Karpas-422 (cell line): ENCODE measurements at regions not wholly inside any gene's neighbourhood (a gene's known extent, or its start where the extent isn't known, plus 50 kb on each side); places are given as distances from the start of the nearest gene placed in this dataset.

Experiments used
- DNase-seq: peaks from one replicate; pipeline ENCODE4 v3.0.0-alpha.2; 2015
- H2AFZ ChIP-seq: fragments of 200-600 bp; sonication (generic); 2 replicates; pipeline ENCODE4 v1.6.1; 2014; ENCODE audit warnings: antibody characterized with exemption, low read length, mixed read lengths
- H3K27ac ChIP-seq: fragments of 200-600 bp; sonication (generic); 2 replicates; pipeline ENCODE4 v1.5.1; 2014; ENCODE audit warnings: mild to moderate bottlenecking, low read length, moderate library complexity
- H3K27me3 ChIP-seq: fragments of 200-600 bp; sonication (generic); 2 replicates; pipeline ENCODE4 v1.6.1; 2014; ENCODE audit warnings: low read length, mixed read lengths
- H3K36me3 ChIP-seq: fragments of 200-600 bp; sonication (generic); 2 replicates; pipeline ENCODE4 v1.6.1; 2014; ENCODE audit warnings: low read length, mixed read lengths; ENCODE audit not compliant: insufficient read depth
- H3K4me1 ChIP-seq: fragments of 200-600 bp; sonication (generic); 2 replicates; pipeline ENCODE4 v1.6.1; 2014; ENCODE audit warnings: mild to moderate bottlenecking, low read length, mixed read lengths
- H3K4me2 ChIP-seq: fragments of 200-600 bp; sonication (generic); 2 replicates; pipeline ENCODE4 v1.6.1; 2014; ENCODE audit warnings: low read length, low read depth, mild to moderate bottlenecking; ENCODE audit not compliant: poor library complexity, severe bottlenecking
- H3K4me3 ChIP-seq: fragments of 200-600 bp; sonication (generic); 2 replicates; pipeline ENCODE4 v1.5.1; 2014; ENCODE audit warnings: mild to moderate bottlenecking, antibody characterized with exemption, low read length, mixed read lengths
- H3K79me2 ChIP-seq: fragments of 200-600 bp; sonication (generic); 2 replicates; pipeline ENCODE4 v1.6.1; 2014; ENCODE audit warnings: mild to moderate bottlenecking, low read length, mixed read lengths
- H3K9ac ChIP-seq: fragments of 200-600 bp; sonication (generic); 2 replicates; pipeline ENCODE4 v1.6.0; 2014; ENCODE audit warnings: low read length
- H3K9me2 ChIP-seq: fragments of 200-600 bp; sonication (generic), shearing (Covaris generic); replicated peaks from 2 replicates; pipeline ENCODE4 v1.6.0; 2014; ENCODE audit warnings: mild to moderate bottlenecking, low read length, moderate library complexity; ENCODE audit not compliant: insufficient read depth
- H3K9me3 ChIP-seq: fragments of 300-700, 200-600 bp; sonication (generic); 2 replicates; pipeline ENCODE4 v1.6.1; 2014; ENCODE audit warnings: low read length, mixed read lengths
- H4K20me1 ChIP-seq: fragments of 200-600 bp; sonication (generic); 2 replicates; pipeline ENCODE4 v1.6.1; 2014; ENCODE audit warnings: mild to moderate bottlenecking, antibody characterized with exemption, low read length, low read depth; ENCODE audit not compliant: insufficient read depth

DNA sequence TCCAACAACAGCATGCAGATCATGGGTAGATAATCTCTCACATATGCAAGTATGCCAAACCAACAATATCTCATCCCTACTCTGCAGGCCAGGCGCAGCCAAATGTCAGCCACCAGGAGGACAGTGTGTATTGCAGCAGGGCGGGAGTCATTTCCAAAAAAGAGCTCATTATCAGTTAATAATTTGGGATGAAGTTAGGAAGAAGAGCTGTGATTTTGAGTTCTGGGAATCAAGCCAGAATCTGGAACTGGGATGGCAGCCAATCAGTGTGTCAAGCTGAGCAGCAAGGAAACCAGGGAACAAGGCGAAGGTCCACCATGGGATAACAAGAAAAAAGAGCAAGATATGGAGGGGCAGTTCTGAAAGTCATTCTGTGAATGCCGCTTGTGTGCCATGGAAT, 88.2 kb upstream of the CAMK2D start:
- Histone ChIP-seq H3K27ac (no peak overlapping the region), H3K4me1 (peaks cover 15% of the 10 kb centered on the region), H3K4me3 (no peak overlapping the region), H3K4me2 (no peak overlapping the region), H3K9me3 (no peaks in the 10 kb centered on the region), H3K36me3 (no peaks in the 10 kb centered on the region), H4K20me1 (no peaks in the 10 kb centered on the region), H3K27me3 (no peaks in the 10 kb centered on the region; the same call in 1 of the 2 replicates), H3K79me2 (no peaks in the 10 kb centered on the region), H3K9ac (no peak overlapping the region), H3K9me2 (no peaks in the 10 kb centered on the region), H2AFZ (no peak overlapping the region)
- DNase-seq: no peak

GRCh38 chr4:113847710-113848109, 86.2 kb upstream of the CAMK2D start:
- Histone ChIP-seq H4K20me1 (no peaks in the 10 kb centered on the region), H3K79me2 (no peaks in the 10 kb centered on the region), H3K9me2 (no peaks in the 10 kb centered on the region), H3K9ac (no peak overlapping the region), H3K9me3 (no peaks in the 10 kb centered on the region), H2AFZ (no peak overlapping the region), H3K4me1 (peaks cover 20% of the 10 kb centered on the region), H3K36me3 (no peaks in the 10 kb centered on the region), H3K4me2 (no peak overlapping the region), H3K27ac (no peak overlapping the region), H3K27me3 (no peaks in the 10 kb centered on the region; the same call in 1 of the 2 replicates), H3K4me3 (no peak overlapping the region)
- no peak for DNase-seq

DNA sequence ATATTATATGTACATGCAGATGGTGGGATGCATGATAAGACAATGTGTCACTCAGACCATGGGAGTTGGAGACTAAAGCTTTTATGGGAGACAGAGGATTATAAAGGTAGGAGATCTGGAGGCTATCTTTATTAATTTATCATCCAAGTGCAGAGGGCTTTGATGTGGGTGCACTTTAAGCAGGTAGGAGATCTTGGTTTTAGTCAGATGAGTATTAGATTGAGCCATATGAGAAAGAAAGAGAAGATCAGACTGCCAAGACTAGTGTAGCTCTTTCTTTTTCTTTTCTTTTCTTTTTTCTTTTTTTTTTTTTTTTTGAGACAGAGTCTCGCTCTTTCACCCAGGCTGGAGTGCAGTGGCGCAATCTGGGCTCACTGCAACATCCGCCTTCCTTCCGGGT, 84.9 kb upstream of the CAMK2D start:
- Histone ChIP-seq H2AFZ (no peak overlapping the region), H4K20me1 (no peaks in the 10 kb centered on the region), H3K9ac (no peak overlapping the region), H3K9me3 (no peaks in the 10 kb centered on the region), H3K36me3 (no peaks in the 10 kb centered on the region), H3K27ac (no peak overlapping the region), H3K4me3 (no peak overlapping the region), H3K27me3 (no peaks in the 10 kb centered on the region; the same call in 1 of the 2 replicates), H3K9me2 (no peaks in the 10 kb centered on the region), H3K79me2 (no peaks in the 10 kb centered on the region), H3K4me1 (peaks cover 20% of the 10 kb centered on the region), H3K4me2 (no peak overlapping the region)
- no peak for DNase-seq

GRCh38 chr4:113845138-113845537, 83.6 kb upstream of the CAMK2D start:
- H4K20me1 ChIP-seq: no peaks in the 10 kb centered on the region
- no peaks in the 10 kb centered on the region for H3K36me3 ChIP-seq
- peak overlapping the region; percentile 11 for H3K9ac ChIP-seq
- H3K9me3 ChIP-seq: no peaks in the 10 kb centered on the region
- peak overlapping the region; percentile 65 for H3K4me2 ChIP-seq
- H3K4me3 ChIP-seq: peak overlapping the region; percentile 43
- H3K9me2 ChIP-seq: no peaks in the 10 kb centered on the region
- H3K4me1 ChIP-seq: peaks cover 20% of the 10 kb centered on the region
- peak; percentile 68 for DNase-seq
- no peak overlapping the region for H3K27ac ChIP-seq
- no peaks in the 10 kb centered on the region; the same call in 1 of the 2 replicates for H3K27me3 ChIP-seq
- H3K79me2 ChIP-seq: no peaks in the 10 kb centered on the region
- peak overlapping the region; percentile 70 for H2AFZ ChIP-seq

DNA sequence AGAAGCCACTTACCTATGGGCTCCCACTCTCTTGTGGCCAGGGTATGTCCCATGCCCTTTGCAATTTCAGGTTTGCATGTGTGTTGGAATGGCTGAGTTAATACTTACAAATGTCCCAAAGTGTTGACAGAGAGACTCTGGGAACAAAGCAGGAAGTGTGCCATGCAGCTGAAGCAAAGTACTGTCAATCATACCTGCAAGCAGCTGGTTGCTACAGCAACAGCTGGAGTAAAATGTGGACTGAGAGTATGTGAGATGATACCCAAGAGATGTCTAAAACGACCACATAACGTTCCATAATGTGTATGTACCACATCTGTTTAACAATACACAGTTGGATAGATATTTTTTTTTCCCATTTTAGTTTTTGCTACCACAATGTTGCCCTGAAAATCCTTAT, 82.8 kb upstream of the CAMK2D start:
- Histone ChIP-seq H2AFZ (no peak overlapping the region), H3K9me2 (no peaks in the 10 kb centered on the region), H4K20me1 (no peaks in the 10 kb centered on the region), H3K9me3 (no peaks in the 10 kb centered on the region), H3K4me2 (peak overlapping the region; percentile 65), H3K4me3 (no peak overlapping the region), H3K27me3 (no peaks in the 10 kb centered on the region; the same call in 1 of the 2 replicates), H3K9ac (no peak overlapping the region), H3K4me1 (peaks cover 20% of the 10 kb centered on the region), H3K79me2 (no peaks in the 10 kb centered on the region), H3K27ac (no peak overlapping the region), H3K36me3 (no peaks in the 10 kb centered on the region)
- DNase-seq: no peak

DNA sequence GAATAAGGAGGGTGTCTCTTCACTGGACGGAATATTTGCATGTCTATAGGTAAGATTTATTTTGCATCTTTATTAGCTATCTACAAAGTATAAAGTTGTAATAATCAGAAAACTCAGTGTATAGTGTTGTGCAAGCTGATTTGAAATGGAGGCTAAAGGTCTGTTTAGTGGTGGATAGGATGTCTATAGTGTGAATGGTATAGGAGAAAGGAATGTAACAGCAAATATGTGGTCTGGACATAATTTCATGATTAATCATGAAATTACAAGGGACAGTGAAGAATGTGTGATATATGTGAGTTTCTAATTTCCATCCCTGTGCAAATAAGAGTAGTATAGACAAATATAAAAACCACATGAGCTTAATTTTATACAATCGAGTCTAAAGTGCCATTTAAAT, 79.3 kb upstream of the CAMK2D start:
- no peaks in the 10 kb centered on the region for H3K79me2 ChIP-seq
- H3K36me3 ChIP-seq: no peaks in the 10 kb centered on the region
- no peaks in the 10 kb centered on the region for H3K27me3 ChIP-seq
- H4K20me1 ChIP-seq: no peaks in the 10 kb centered on the region
- no peaks in the 10 kb centered on the region for H3K9me2 ChIP-seq
- no peak overlapping the region for H3K4me3 ChIP-seq
- no peak for DNase-seq
- H3K9ac ChIP-seq: no peak overlapping the region
- no peak overlapping the region for H3K27ac ChIP-seq
- H2AFZ ChIP-seq: no peak overlapping the region
- no peak overlapping the region for H3K4me2 ChIP-seq
- H3K4me1 ChIP-seq: peaks cover 36% of the 10 kb centered on the region
- H3K9me3 ChIP-seq: no peaks in the 10 kb centered on the region

DNA sequence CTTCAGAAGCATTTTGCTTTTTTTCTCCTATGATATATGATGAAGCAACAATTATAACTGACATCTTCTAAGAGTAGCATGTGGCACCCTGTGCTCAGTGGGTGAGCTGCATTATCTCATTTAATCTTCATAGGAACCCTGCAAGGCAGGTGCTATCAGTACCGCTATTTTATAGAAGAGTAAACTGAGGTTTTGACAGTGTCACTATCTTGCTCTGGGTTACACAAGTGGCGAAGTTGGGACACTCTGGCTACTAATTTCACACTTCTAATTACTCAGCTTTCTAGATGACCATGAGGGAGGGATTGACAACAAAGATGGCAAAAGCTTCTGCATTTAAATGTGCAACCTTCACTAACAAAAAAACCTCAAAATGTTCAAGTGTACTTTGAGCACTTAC, 76.9 kb upstream of the CAMK2D start:
- Histone ChIP-seq H3K4me2 (no peak overlapping the region), H3K4me3 (no peak overlapping the region), H2AFZ (peak overlapping the region; percentile 96; the same call in 1 of the 2 replicates), H3K36me3 (no peaks in the 10 kb centered on the region), H3K9me3 (no peaks in the 10 kb centered on the region), H3K9me2 (no peaks in the 10 kb centered on the region), H3K27ac (no peak overlapping the region), H3K9ac (no peak overlapping the region), H3K79me2 (no peaks in the 10 kb centered on the region), H3K27me3 (no peaks in the 10 kb centered on the region), H3K4me1 (peaks cover 20% of the 10 kb centered on the region), H4K20me1 (no peaks in the 10 kb centered on the region)
- peak; percentile 44 for DNase-seq

DNA sequence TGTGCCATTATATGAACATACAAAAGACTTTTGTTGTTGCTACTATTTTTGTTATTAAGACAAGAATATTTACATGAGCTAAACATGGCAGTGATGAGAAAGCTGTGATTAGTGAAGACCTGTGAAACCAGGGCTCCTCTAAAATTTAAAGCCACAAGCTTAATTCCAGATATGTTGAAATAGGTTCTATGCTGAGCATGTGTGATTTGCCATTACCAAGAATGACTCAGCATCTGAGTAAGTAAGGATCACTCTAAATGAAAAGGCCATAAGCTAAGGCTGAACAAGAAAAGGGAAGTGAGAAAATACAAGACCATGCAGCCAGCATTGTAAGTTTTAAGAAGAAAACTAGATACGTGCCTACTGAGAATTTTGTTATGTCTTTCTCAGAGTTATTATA, 75.9 kb upstream of the CAMK2D start:
- Histone ChIP-seq H3K9me3 (no peaks in the 10 kb centered on the region), H3K4me3 (0 out of 2 replicates have a peak overlapping the region, but pooled peaks have one; percentile 8), H3K27ac (peak overlapping the region; percentile 71), H3K9me2 (no peaks in the 10 kb centered on the region), H2AFZ (peak overlapping the region; percentile 96), H3K36me3 (no peaks in the 10 kb centered on the region), H3K4me1 (peaks cover 20% of the 10 kb centered on the region), H3K4me2 (peak overlapping the region; percentile 62), H3K27me3 (no peaks in the 10 kb centered on the region), H3K9ac (peak overlapping the region; percentile 42; the same call in 1 of the 2 replicates), H3K79me2 (no peaks in the 10 kb centered on the region), H4K20me1 (no peaks in the 10 kb centered on the region)
- DNase-seq: peak; percentile 89

- Histone ChIP-seq H3K4me3 (no peak overlapping the region), H3K4me1 (peaks cover 20% of the 10 kb centered on the region), H3K27ac (no peak overlapping the region), H3K9me2 (no peaks in the 10 kb centered on the region), H4K20me1 (no peaks in the 10 kb centered on the region), H3K4me2 (no peak overlapping the region), H3K9ac (no peak overlapping the region), H3K36me3 (no peaks in the 10 kb centered on the region), H3K79me2 (no peaks in the 10 kb centered on the region), H2AFZ (no peak overlapping the region), H3K9me3 (no peaks in the 10 kb centered on the region), H3K27me3 (no peaks in the 10 kb centered on the region)
- no peak for DNase-seq
Measured at GRCh38 chr4:113835005-113835404, 73.5 kb upstream of the CAMK2D start.
